G401 (cell line): ENCODE measurements at regions not wholly inside any gene's neighbourhood (a gene's known extent, or its start where the extent isn't known, plus 50 kb on each side); places are given as distances from the start of the nearest gene placed in this dataset.
A peak's percentile ranks its signal among the peaks of the same experiment; 100 is the strongest.
"Not testable (repeated sequence)": the region's sequence is repeated elsewhere in the genome, so short reads cannot be mapped to it uniquely, and the experiment has no call there.

ENCODE experiments used
- DNase-seq: peaks from one replicate; pipeline ENCODE4 v3.0.0-alpha.2; 2015; ENCODE audit warnings: low spot score
- in situ Hi-C: cut with HindIII; loops from 2 replicates; pipeline ENCODE4 v1.10.0; 2016; ENCODE audit warnings: low sequenced_read_pairs, mixed read lengths

GRCh38 chr20:29877411-29878280 is 1379.8 kb upstream of the DEFB115 start:
- in situ Hi-C loops, DNase-seq: not testable (repeated sequence)

GRCh38 chr20:29878281-29878741 is 1379.2 kb upstream of the DEFB115 start:
- DNase-seq = peak; percentile 11
- in situ Hi-C loops = no loop called here

GRCh38 chr20:29878777-29879442 is 1378.6 kb upstream of the DEFB115 start:
- DNase-seq = no peak
- in situ Hi-C loops = no loop called here

- DNase-seq, in situ Hi-C loops: not testable (repeated sequence)
Observed at GRCh38 chr20:29881107-29881506, 1376.4 kb upstream of the DEFB115 start.

- DNase-seq, in situ Hi-C loops: not testable (repeated sequence)
Observed at GRCh38 chr20:29883514-29884219, 1373.8 kb upstream of the DEFB115 start.

- in situ Hi-C loops, DNase-seq: not testable (repeated sequence)
Observed at GRCh38 chr20:29884322-29884721, 1373.1 kb upstream of the DEFB115 start.

- in situ Hi-C loops, DNase-seq: not testable (repeated sequence)
Observed at GRCh38 chr20:29885282-29886185, 1371.9 kb upstream of the DEFB115 start.

GRCh38 chr20:29891555-29891954 is 1365.9 kb upstream of the DEFB115 start:
- DNase-seq, in situ Hi-C loops: not testable (repeated sequence)
